ENCODE measurements at regions not wholly inside any gene's neighbourhood (a gene's known extent, or its start where the extent isn't known, plus 50 kb on each side); places are given as distances from the start of the nearest gene placed in this dataset.
"Not testable (repeated sequence)": the region's sequence is repeated elsewhere in the genome, so short reads cannot be mapped to it uniquely, and the experiment has no call there.

- Histone ChIP-seq H3K4me3 (peak overlapping the region in 3 of 10 experiments; percentile 4 to 36 (median 18); a peak in 3 of 20 replicates), H3K4me1 (peaks cover 48 to 75% (median 61%) of the 10 kb centered on the region in 10 experiments), H3K36me3 (peaks cover 5 to 67% (median 28%) of the 10 kb centered on the region in 11 experiments; a peak in 18 of 22 replicates), H3K9me3 (replicated peaks in 1 of 11) (peaks cover 19 to 38% (median 33%) of the 10 kb centered on the region in 11 experiments), H3K9ac (peak overlapping the region; percentile 50 to 80 (median 69)), H4K20me1 (peaks cover 0 to 99% (median 11%) of the 10 kb centered on the region in 11 experiments; a peak in 14 of 22 replicates), H3K27ac (peak overlapping the region; percentile 69 to 91 (median 84)), H3K27me3 (no peaks in the 10 kb centered on the region), H3K4me2 (peak overlapping the region; percentile 63 to 91 (median 76))
- TF ChIP-seq Cebpa-rat (IDR thresholded peaks at IDR 0.05), result no peak
Measured at GRCh38 chr7:131057015-131057793, 270.5 kb upstream of the MKLN1 start.

- TF ChIP-seq Cebpa-rat (IDR thresholded peaks at IDR 0.05), result no peak
- Histone ChIP-seq H3K27ac (peak overlapping the region; percentile 69 to 91 (median 84)), H3K4me1 (peaks cover 43 to 71% (median 56%) of the 10 kb centered on the region in 10 experiments), H3K36me3 (peaks cover 5 to 68% (median 28%) of the 10 kb centered on the region in 11 experiments; a peak in 18 of 22 replicates), H3K9ac (peak overlapping the region; percentile 50 to 80 (median 69); a peak in 19 of 22 replicates), H3K4me2 (peak overlapping the region; percentile 63 to 91 (median 76)), H3K9me3 (replicated peaks in 1 of 11) (peaks cover 19 to 38% (median 33%) of the 10 kb centered on the region in 11 experiments), H3K27me3 (no peaks in the 10 kb centered on the region), H3K4me3 (peak overlapping the region in 1 of 10 experiments; percentile 18; a peak in 1 of 20 replicates), H4K20me1 (peaks cover 0 to 98% (median 7%) of the 10 kb centered on the region in 11 experiments; a peak in 14 of 22 replicates)
Measured at GRCh38 chr7:131057794-131058070, 269.9 kb upstream of the MKLN1 start.

GRCh38 chr7:131058561-131059288 lies 269.0 kb upstream of the MKLN1 start:
- peak overlapping the region in 1 of 11 experiments; percentile 69; a peak in 1 of 22 replicates for H3K9ac ChIP-seq
- H3K4me1 ChIP-seq, result peaks cover 33 to 61% (median 46%) of the 10 kb centered on the region in 10 experiments
- H3K4me2 ChIP-seq, result peak overlapping the region in 5 of 11 experiments; percentile 80 to 91 (median 86); a peak in 9 of 22 replicates
- H3K27me3 ChIP-seq, H3K4me3 ChIP-seq: not testable (repeated sequence)
- peaks cover 0 to 98% (median 3%) of the 10 kb centered on the region in 11 experiments; a peak in 10 of 22 replicates for H4K20me1 ChIP-seq
- peaks cover 19 to 38% (median 33%) of the 10 kb centered on the region in 11 experiments for H3K9me3 ChIP-seq (replicated peaks in 1 of 11)
- H3K36me3 ChIP-seq, result peaks cover 5 to 63% (median 28%) of the 10 kb centered on the region in 11 experiments; a peak in 18 of 22 replicates
- H3K27ac ChIP-seq, result peak overlapping the region; percentile 69 to 91 (median 84); a peak in 17 of 22 replicates

GRCh38 chr7:131059401-131059800 lies 268.3 kb upstream of the MKLN1 start:
- H4K20me1 ChIP-seq, result peaks cover 0 to 99% (median 2%) of the 10 kb centered on the region in 11 experiments; a peak in 9 of 22 replicates
- peaks cover 19 to 38% (median 33%) of the 10 kb centered on the region in 11 experiments for H3K9me3 ChIP-seq (replicated peaks in 1 of 11)
- H3K4me2 ChIP-seq, H3K27me3 ChIP-seq, H3K4me3 ChIP-seq, H3K27ac ChIP-seq, H3K9ac ChIP-seq: not testable (repeated sequence)
- peaks cover 27 to 57% (median 40%) of the 10 kb centered on the region in 10 experiments for H3K4me1 ChIP-seq
- peaks cover 5 to 62% (median 28%) of the 10 kb centered on the region in 11 experiments; a peak in 18 of 22 replicates for H3K36me3 ChIP-seq

- peak overlapping the region in 1 of 11 experiments; percentile 53; a peak in 1 of 22 replicates for H3K4me2 ChIP-seq
- TF ChIP-seq Cebpa-rat (IDR thresholded peaks at IDR 0.05), result no peak
- H3K36me3 ChIP-seq, result peaks cover 5 to 65% (median 28%) of the 10 kb centered on the region in 11 experiments; a peak in 18 of 22 replicates
- H4K20me1 ChIP-seq, result peaks cover 0 to 99% (median 6%) of the 10 kb centered on the region in 11 experiments; a peak in 9 of 22 replicates
- H3K27me3 ChIP-seq, result no peaks in the 10 kb centered on the region
- peaks cover 19 to 38% (median 33%) of the 10 kb centered on the region in 11 experiments for H3K9me3 ChIP-seq (replicated peaks in 1 of 11)
- no peak overlapping the region for H3K4me3 ChIP-seq
- H3K9ac ChIP-seq, result no peak overlapping the region
- peaks cover 20 to 40% (median 24%) of the 10 kb centered on the region in 10 experiments for H3K4me1 ChIP-seq
- H3K27ac ChIP-seq, result peak overlapping the region in 2 of 11 experiments; percentile 17 to 22; a peak in 2 of 22 replicates
Measured at GRCh38 chr7:131061158-131061557, 266.5 kb upstream of the MKLN1 start.

- no peak for TF ChIP-seq Cebpa-rat (IDR thresholded peaks at IDR 0.05)
- Histone ChIP-seq H3K36me3 (peaks cover 5 to 70% (median 28%) of the 10 kb centered on the region in 11 experiments; a peak in 18 of 22 replicates), H3K9ac (no peak overlapping the region)
Measured at GRCh38 chr7:131061818-131062217, 265.9 kb upstream of the MKLN1 start.

GRCh38 chr7:131066635-131067034 lies 261.0 kb upstream of the MKLN1 start:
- Histone ChIP-seq H3K9me3 (replicated peaks in 1 of 11) (peaks cover 0 to 7% (median 3%) of the 10 kb centered on the region in 11 experiments; a peak in 11 of 22 replicates), H3K4me1 (peaks cover 0 to 16% (median 3%) of the 10 kb centered on the region in 10 experiments; a peak in 9 of 20 replicates), H3K4me2 (no peak overlapping the region), H3K27ac (no peak overlapping the region), H3K4me3 (no peak overlapping the region), H3K27me3 (no peaks in the 10 kb centered on the region), H3K36me3 (peaks cover 0 to 57% (median 8%) of the 10 kb centered on the region in 11 experiments; a peak in 15 of 22 replicates), H4K20me1 (peaks cover 0 to 100% (median 42%) of the 10 kb centered on the region in 11 experiments; a peak in 16 of 22 replicates), H3K9ac (no peak overlapping the region)
- no peak for TF ChIP-seq Cebpa-rat (IDR thresholded peaks at IDR 0.05)

More at GRCh38 chr7:131061818-131062217, 265.9 kb upstream of the MKLN1 start:
- Histone ChIP-seq H4K20me1 (peaks cover 0 to 99% (median 13%) of the 10 kb centered on the region in 11 experiments; a peak in 10 of 22 replicates), H3K4me3 (no peak overlapping the region), H3K27ac (peak overlapping the region in 2 of 11 experiments; percentile 17 to 22; a peak in 2 of 22 replicates), H3K9me3 (replicated peaks in 1 of 11) (peaks cover 19 to 38% (median 33%) of the 10 kb centered on the region in 11 experiments), H3K4me2 (peak overlapping the region in 1 of 11 experiments; percentile 53; a peak in 1 of 22 replicates), H3K27me3 (no peaks in the 10 kb centered on the region), H3K4me1 (peaks cover 13 to 33% (median 18%) of the 10 kb centered on the region in 10 experiments)

- peaks cover 0 to 16% (median 6%) of the 10 kb centered on the region in 10 experiments; a peak in 8 of 20 replicates for H3K4me1 ChIP-seq
- peaks cover 0 to 100% (median 46%) of the 10 kb centered on the region in 11 experiments; a peak in 16 of 22 replicates for H4K20me1 ChIP-seq
- H3K27me3 ChIP-seq, result no peaks in the 10 kb centered on the region
- no peak overlapping the region for H3K27ac ChIP-seq
- H3K9me3 ChIP-seq (replicated peaks in 1 of 11), result peaks cover 0 to 2% (median 0%) of the 10 kb centered on the region in 11 experiments; a peak in 1 of 22 replicates
- H3K4me2 ChIP-seq, result peak overlapping the region in 2 of 11 experiments; percentile 4; a peak in 1 of 22 replicates
- H3K9ac ChIP-seq, result no peak overlapping the region
- H3K4me3 ChIP-seq, result no peak overlapping the region
- H3K36me3 ChIP-seq, result peaks cover 0 to 51% (median 4%) of the 10 kb centered on the region in 11 experiments; a peak in 8 of 22 replicates
- TF ChIP-seq Cebpa-rat (IDR thresholded peaks at IDR 0.05), result no peak
Measured at GRCh38 chr7:131067220-131067619, 260.5 kb upstream of the MKLN1 start.

Measured in BLaER1 treated with 17β-estradiol and CSF1 and Interleukin-3, amounts not matched to agents 10 nM and 100 nM (cell line).